AG10803 (cell line): ENCODE measurements at regions not wholly inside any gene's neighbourhood (a gene's known extent, or its start where the extent isn't known, plus 50 kb on each side); places are given as distances from the start of the nearest gene placed in this dataset.

Source experiments
- DNase-seq: peaks from one replicate; pipeline ENCODE4 v3.0.0; 2010; ENCODE audit warnings: low read depth
- H3K4me3 ChIP-seq: 2 replicates; pipeline ENCODE4 v1.5.1; 2011; ENCODE audit warnings: mild to moderate bottlenecking, low read length, control low read depth
- CTCF ChIP-seq: conservative IDR thresholded peaks from 2 replicates; pipeline ENCODE4 v1.5.1; 2011; ENCODE audit warnings: mild to moderate bottlenecking, low read length, control low read depth, inconsistent platforms

DNA sequence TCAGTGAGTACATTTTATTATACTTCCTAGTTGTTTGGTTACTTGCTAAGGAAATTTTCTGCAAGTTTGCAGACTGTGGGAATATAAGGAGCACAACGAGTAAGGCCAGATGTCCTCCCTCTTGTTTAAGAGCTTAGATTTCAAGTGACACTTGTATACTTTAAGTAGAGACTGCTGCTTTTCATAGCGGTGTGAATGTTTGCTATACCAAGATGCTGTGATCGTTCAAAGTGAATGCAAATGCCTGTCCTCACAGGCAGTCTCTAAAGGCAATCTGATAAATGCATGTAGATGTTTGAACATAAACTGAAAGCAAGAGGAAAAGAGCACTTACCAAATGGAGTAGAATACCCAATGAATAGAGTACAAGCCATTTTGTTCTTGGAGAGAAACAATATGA lies 226.4 kb downstream of the NRIP1 start:
- H3K4me3 ChIP-seq = no peak overlapping the region
- DNase-seq = no peak
- no peak for TF ChIP-seq CTCF

- no peak for DNase-seq
- H3K4me3 ChIP-seq = no peak overlapping the region
- TF ChIP-seq CTCF = no peak
Observed at GRCh38 chr21:14836950-14837349, 227.8 kb downstream of the NRIP1 start.

- TF ChIP-seq CTCF = no peak
- H3K4me3 ChIP-seq = no peak overlapping the region
- no peak for DNase-seq
Observed at GRCh38 chr21:14833666-14834351, 231.0 kb downstream of the NRIP1 start.

GRCh38 chr21:14833241-14833640 lies 231.6 kb downstream of the NRIP1 start:
- DNase-seq = no peak
- no peak overlapping the region for H3K4me3 ChIP-seq
- no peak for TF ChIP-seq CTCF

GRCh38 chr21:14830307-14830706 lies 234.5 kb downstream of the NRIP1 start:
- TF ChIP-seq CTCF = no peak
- no peak for DNase-seq
- no peak overlapping the region for H3K4me3 ChIP-seq

- no peak for TF ChIP-seq CTCF
- no peak for DNase-seq
- H3K4me3 ChIP-seq = no peak overlapping the region
Observed at GRCh38 chr21:14829685-14830084, 235.1 kb downstream of the NRIP1 start.

GRCh38 chr21:14827468-14827867 lies 237.3 kb downstream of the NRIP1 start:
- H3K4me3 ChIP-seq = no peak overlapping the region
- no peak for DNase-seq
- no peak for TF ChIP-seq CTCF
